ENCODE measurements at regions not wholly inside any gene's neighbourhood (a gene's known extent, or its start where the extent isn't known, plus 50 kb on each side); places are given as distances from the start of the nearest gene placed in this dataset.
"Not testable (repeated sequence)": the region's sequence is repeated elsewhere in the genome, so short reads cannot be mapped to it uniquely, and the experiment has no call there.

DNA sequence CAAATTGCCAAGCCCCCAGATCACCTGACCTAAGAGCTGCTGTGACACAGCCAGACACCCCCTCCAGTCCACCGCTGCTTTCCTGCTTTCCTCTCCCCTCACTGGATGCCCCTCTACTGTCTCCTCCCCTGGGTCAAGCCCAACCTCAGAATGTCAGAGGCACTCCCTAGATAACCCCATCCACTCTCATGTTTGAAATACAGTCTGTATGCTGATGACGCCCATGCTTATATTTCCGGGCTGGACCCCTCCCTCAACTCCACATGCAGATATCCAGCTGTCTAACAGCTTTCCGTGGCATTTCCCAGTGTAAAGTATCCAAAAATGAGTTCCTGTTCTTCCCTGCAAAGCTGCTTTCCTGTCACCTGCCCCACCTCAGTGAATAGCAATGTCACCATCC lies 309.2 kb downstream of the ANAPC1 start:
- H3K9ac ChIP-seq (ENCODE audit: low read length); H2AK5ac ChIP-seq (ENCODE audit: low read length); H3K4me1 ChIP-seq (ENCODE audit: control insufficient read depth, low read depth, low read length); H3K4me2 ChIP-seq (ENCODE audit: low read length); H3K27me3 ChIP-seq (ENCODE audit: insufficient read depth, low read length, poor library complexity); DNase-seq; H4K8ac ChIP-seq (ENCODE audit: low read depth, low read length); H3K79me2 ChIP-seq (ENCODE audit: control insufficient read depth, insufficient read depth, low read length); H4K5ac ChIP-seq (ENCODE audit: low read length); H3K4ac ChIP-seq (ENCODE audit: low read depth, low read length); H3K56ac ChIP-seq (ENCODE audit: low read length); H3K23ac ChIP-seq (ENCODE audit: low read length); H3K4me3 ChIP-seq (ENCODE audit: low read length); H2BK120ac ChIP-seq (ENCODE audit: low read depth, low read length); H2BK15ac ChIP-seq (replicated peaks; ENCODE audit: low read depth); H3K79me1 ChIP-seq (ENCODE audit: low read length); H3K27ac ChIP-seq (ENCODE audit: low read depth, low read length); H2BK5ac ChIP-seq (ENCODE audit: low read length); H3K18ac ChIP-seq (ENCODE audit: low read length); H3K36me3 ChIP-seq (ENCODE audit: control insufficient read depth, insufficient read depth, low read length): not testable (repeated sequence)
- WGBS (ENCODE audit: extremely low coverage, insufficient coverage, low lambda C conversion rate) = no CpG with 5 or more reads among the region's 4 CpGs

DNA sequence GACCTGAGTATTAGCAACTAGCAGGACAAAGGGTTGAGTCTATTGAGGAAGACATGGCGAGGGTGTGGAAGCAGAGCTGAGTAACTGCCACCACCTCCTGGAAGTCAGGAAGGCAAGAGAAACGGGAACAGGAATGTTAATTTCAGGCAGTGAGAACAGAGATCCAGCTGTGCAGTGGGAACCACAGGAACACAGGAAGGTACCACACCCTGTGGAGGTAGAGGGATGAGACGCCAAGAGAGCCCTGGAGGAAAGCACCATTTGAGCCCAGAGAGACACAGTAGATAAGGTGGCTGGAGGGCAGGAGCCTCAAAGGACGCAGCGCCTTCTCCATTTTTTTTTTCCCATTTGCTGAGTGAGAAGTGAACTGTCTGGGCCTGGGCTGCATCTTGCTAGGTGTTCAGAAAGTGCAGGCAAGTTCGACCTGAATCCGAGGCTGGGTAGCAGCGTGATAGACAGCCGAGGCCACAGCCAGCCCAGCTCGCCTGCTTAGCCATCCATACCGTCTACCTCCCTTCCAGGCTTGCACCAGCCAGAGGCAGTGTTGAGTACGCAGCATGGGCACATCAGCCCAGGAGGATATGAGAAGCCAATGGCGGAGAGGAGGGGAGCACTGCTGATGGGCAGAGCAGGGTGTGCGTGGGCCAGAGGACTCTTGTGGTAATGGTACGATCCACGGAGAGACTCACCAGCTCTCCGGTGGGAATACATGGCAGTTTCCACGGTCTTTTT lies 306.7 kb downstream of the ANAPC1 start:
- H3K27ac ChIP-seq (ENCODE audit: low read depth, low read length); H3K4me2 ChIP-seq (ENCODE audit: low read length); H3K79me1 ChIP-seq (ENCODE audit: low read length); H2BK120ac ChIP-seq (ENCODE audit: low read depth, low read length); H3K4me3 ChIP-seq (ENCODE audit: low read length); H3K27me3 ChIP-seq (ENCODE audit: insufficient read depth, low read length, poor library complexity); H4K5ac ChIP-seq (ENCODE audit: low read length); H3K4ac ChIP-seq (ENCODE audit: low read depth, low read length); H4K8ac ChIP-seq (ENCODE audit: low read depth, low read length); H3K56ac ChIP-seq (ENCODE audit: low read length); H3K18ac ChIP-seq (ENCODE audit: low read length); H3K4me1 ChIP-seq (ENCODE audit: control insufficient read depth, low read depth, low read length); H3K23ac ChIP-seq (ENCODE audit: low read length); H2AK5ac ChIP-seq (ENCODE audit: low read length); H3K36me3 ChIP-seq (ENCODE audit: control insufficient read depth, insufficient read depth, low read length); H2BK5ac ChIP-seq (ENCODE audit: low read length); H2BK15ac ChIP-seq (replicated peaks; ENCODE audit: low read depth); H3K79me2 ChIP-seq (ENCODE audit: control insufficient read depth, insufficient read depth, low read length); H3K9ac ChIP-seq (ENCODE audit: low read length): not testable (repeated sequence)
- WGBS (ENCODE audit: extremely low coverage, insufficient coverage, low lambda C conversion rate) = no CpG with 5 or more reads among the region's 18 CpGs
- peak; percentile 29 for DNase-seq

DNA sequence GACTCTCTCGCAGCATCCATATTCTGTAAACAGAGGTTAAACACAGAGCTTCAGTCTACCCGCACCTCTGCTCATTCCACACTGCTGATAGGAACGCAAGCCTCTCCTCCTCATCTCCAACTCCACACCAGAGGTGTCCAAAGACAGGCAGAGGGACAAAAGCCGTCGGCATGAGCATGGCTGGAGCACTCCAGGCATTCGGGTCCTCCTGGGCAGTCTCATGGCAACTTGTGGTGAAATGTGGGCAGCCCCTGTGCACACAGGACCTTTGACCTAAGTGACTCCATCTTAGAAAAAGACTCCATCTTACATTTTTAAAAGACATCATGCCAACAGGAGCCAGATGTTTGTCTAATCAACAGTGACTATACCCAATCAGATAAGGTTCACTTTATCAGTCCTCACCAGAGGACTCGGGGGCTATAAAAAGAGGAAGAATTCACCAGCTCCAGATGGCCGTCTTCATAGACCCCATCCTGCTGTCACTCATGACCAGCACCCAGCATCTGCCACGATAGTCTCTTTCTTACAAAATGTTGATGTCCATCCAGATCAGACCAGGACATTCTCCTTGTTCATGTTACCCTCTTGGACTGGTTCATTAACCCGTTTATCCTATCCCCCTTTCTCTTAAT lies 304.4 kb downstream of the ANAPC1 start:
- H3K27ac ChIP-seq (ENCODE audit: low read depth, low read length); H2BK15ac ChIP-seq (replicated peaks; ENCODE audit: low read depth); H3K9ac ChIP-seq (ENCODE audit: low read length); H3K23ac ChIP-seq (ENCODE audit: low read length); DNase-seq; H4K8ac ChIP-seq (ENCODE audit: low read depth, low read length); H2BK5ac ChIP-seq (ENCODE audit: low read length); H3K79me2 ChIP-seq (ENCODE audit: control insufficient read depth, insufficient read depth, low read length); H4K5ac ChIP-seq (ENCODE audit: low read length); H3K27me3 ChIP-seq (ENCODE audit: insufficient read depth, low read length, poor library complexity); H2AK5ac ChIP-seq (ENCODE audit: low read length); H3K79me1 ChIP-seq (ENCODE audit: low read length); H3K56ac ChIP-seq (ENCODE audit: low read length); H3K4me2 ChIP-seq (ENCODE audit: low read length); H3K4ac ChIP-seq (ENCODE audit: low read depth, low read length); H2BK120ac ChIP-seq (ENCODE audit: low read depth, low read length); H3K18ac ChIP-seq (ENCODE audit: low read length); H3K4me1 ChIP-seq (ENCODE audit: control insufficient read depth, low read depth, low read length); H3K4me3 ChIP-seq (ENCODE audit: low read length); H3K36me3 ChIP-seq (ENCODE audit: control insufficient read depth, insufficient read depth, low read length): not testable (repeated sequence)
- no CpG with 5 or more reads among the region's 10 CpGs for WGBS (ENCODE audit: extremely low coverage, insufficient coverage, low lambda C conversion rate)

DNA sequence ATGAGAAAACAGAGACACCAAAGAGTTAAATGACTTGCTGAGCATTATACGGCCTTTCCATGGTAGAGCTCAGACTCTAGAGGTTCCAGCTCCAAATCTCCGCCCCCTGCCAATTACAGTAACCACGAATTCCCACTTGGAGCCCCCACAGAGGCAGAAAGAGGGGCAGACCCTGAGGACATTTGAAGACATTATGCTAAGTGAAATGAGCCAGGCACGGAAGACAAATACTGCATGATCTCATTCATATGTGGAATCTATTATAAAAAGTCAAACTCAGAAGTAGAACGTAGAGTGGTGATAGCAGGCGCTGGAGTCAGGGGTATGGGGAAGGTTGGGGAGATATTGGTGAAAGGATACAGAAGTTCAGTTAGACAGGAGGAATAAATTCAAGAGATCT lies 303.4 kb downstream of the ANAPC1 start:
- not testable (repeated sequence) for H3K9ac ChIP-seq (ENCODE audit: low read length); H3K79me2 ChIP-seq (ENCODE audit: control insufficient read depth, insufficient read depth, low read length); H3K4ac ChIP-seq (ENCODE audit: low read depth, low read length); H3K4me1 ChIP-seq (ENCODE audit: control insufficient read depth, low read depth, low read length); H4K5ac ChIP-seq (ENCODE audit: low read length); H3K79me1 ChIP-seq (ENCODE audit: low read length); H4K8ac ChIP-seq (ENCODE audit: low read depth, low read length); H3K36me3 ChIP-seq (ENCODE audit: control insufficient read depth, insufficient read depth, low read length); H2BK120ac ChIP-seq (ENCODE audit: low read depth, low read length); H2BK5ac ChIP-seq (ENCODE audit: low read length); H3K56ac ChIP-seq (ENCODE audit: low read length); H3K4me3 ChIP-seq (ENCODE audit: low read length); DNase-seq; H3K18ac ChIP-seq (ENCODE audit: low read length); H3K4me2 ChIP-seq (ENCODE audit: low read length); H3K23ac ChIP-seq (ENCODE audit: low read length); H3K27ac ChIP-seq (ENCODE audit: low read depth, low read length); H2BK15ac ChIP-seq (replicated peaks; ENCODE audit: low read depth); H3K27me3 ChIP-seq (ENCODE audit: insufficient read depth, low read length, poor library complexity); H2AK5ac ChIP-seq (ENCODE audit: low read length)
- no CpG with 5 or more reads among the region's 6 CpGs for WGBS (ENCODE audit: extremely low coverage, insufficient coverage, low lambda C conversion rate)

DNA sequence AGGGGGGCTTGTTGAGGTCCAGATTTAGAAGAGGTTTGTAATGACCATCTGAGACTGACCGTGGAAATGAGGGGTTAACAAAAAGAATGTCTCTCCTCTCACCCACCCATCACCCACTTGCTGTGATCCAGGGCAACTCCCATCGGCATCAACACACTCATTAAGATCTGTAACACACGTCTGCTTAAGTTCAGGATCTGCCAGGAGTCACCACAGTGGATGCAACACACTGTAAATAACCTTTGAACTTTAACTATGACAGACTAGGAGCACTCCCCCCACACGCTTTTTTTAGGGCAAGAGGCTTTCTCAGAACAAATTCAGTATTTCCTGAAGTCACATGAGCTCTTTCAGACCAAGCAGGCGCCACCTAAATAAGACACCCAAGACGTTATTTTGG lies 301.9 kb downstream of the ANAPC1 start:
- not testable (repeated sequence) for H2AK5ac ChIP-seq (ENCODE audit: low read length); H4K8ac ChIP-seq (ENCODE audit: low read depth, low read length); H3K27ac ChIP-seq (ENCODE audit: low read depth, low read length); H3K18ac ChIP-seq (ENCODE audit: low read length); H2BK5ac ChIP-seq (ENCODE audit: low read length); H2BK120ac ChIP-seq (ENCODE audit: low read depth, low read length); H3K23ac ChIP-seq (ENCODE audit: low read length); H3K27me3 ChIP-seq (ENCODE audit: insufficient read depth, low read length, poor library complexity); H3K36me3 ChIP-seq (ENCODE audit: control insufficient read depth, insufficient read depth, low read length); H2BK15ac ChIP-seq (replicated peaks; ENCODE audit: low read depth); H3K4me2 ChIP-seq (ENCODE audit: low read length); H3K4me1 ChIP-seq (ENCODE audit: control insufficient read depth, low read depth, low read length); H3K79me2 ChIP-seq (ENCODE audit: control insufficient read depth, insufficient read depth, low read length); H3K4ac ChIP-seq (ENCODE audit: low read depth, low read length); H4K5ac ChIP-seq (ENCODE audit: low read length); H3K79me1 ChIP-seq (ENCODE audit: low read length); DNase-seq; H3K56ac ChIP-seq (ENCODE audit: low read length); H3K4me3 ChIP-seq (ENCODE audit: low read length); H3K9ac ChIP-seq (ENCODE audit: low read length)
- no CpG with 5 or more reads among the region's 6 CpGs for WGBS (ENCODE audit: extremely low coverage, insufficient coverage, low lambda C conversion rate)

DNA sequence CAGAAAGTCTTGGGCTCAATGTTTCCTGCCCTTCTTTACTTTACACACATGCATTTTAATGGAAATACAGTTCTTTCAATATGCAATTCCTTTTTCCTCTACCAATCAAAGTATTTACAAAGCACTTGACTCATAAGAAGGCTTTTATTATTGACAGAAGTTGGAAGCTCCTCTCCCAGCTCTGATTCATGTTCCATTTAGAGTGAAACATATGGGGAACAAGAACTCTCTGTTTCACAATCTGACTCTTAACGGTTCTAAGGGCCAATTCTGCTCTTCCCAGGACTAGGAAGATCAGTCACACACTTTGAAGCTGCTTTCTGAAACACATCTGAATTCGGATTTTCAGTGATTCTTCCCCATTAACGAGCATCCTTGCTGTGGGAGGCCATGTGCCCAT lies 300.5 kb downstream of the ANAPC1 start:
- H2BK5ac ChIP-seq (ENCODE audit: low read length); H3K56ac ChIP-seq (ENCODE audit: low read length): not testable (repeated sequence)
- no CpG with 5 or more reads among the region's 3 CpGs for WGBS (ENCODE audit: extremely low coverage, insufficient coverage, low lambda C conversion rate)

More for the DNA sequence above, 300.5 kb downstream of the ANAPC1 start:
- not testable (repeated sequence) for H3K4me3 ChIP-seq (ENCODE audit: low read length); H3K4me1 ChIP-seq (ENCODE audit: control insufficient read depth, low read depth, low read length); H3K23ac ChIP-seq (ENCODE audit: low read length); H2BK120ac ChIP-seq (ENCODE audit: low read depth, low read length); H3K27me3 ChIP-seq (ENCODE audit: insufficient read depth, low read length, poor library complexity); H3K36me3 ChIP-seq (ENCODE audit: control insufficient read depth, insufficient read depth, low read length); H4K5ac ChIP-seq (ENCODE audit: low read length); H3K4me2 ChIP-seq (ENCODE audit: low read length); H3K27ac ChIP-seq (ENCODE audit: low read depth, low read length); H3K79me1 ChIP-seq (ENCODE audit: low read length); H3K18ac ChIP-seq (ENCODE audit: low read length); H2BK15ac ChIP-seq (replicated peaks; ENCODE audit: low read depth); H3K79me2 ChIP-seq (ENCODE audit: control insufficient read depth, insufficient read depth, low read length); H4K8ac ChIP-seq (ENCODE audit: low read depth, low read length); DNase-seq; H3K9ac ChIP-seq (ENCODE audit: low read length); H3K4ac ChIP-seq (ENCODE audit: low read depth, low read length); H2AK5ac ChIP-seq (ENCODE audit: low read length)
